ENCODE measurements at regions not wholly inside any gene's neighbourhood (a gene's known extent, or its start where the extent isn't known, plus 50 kb on each side); places are given as distances from the start of the nearest gene placed in this dataset.

DNA sequence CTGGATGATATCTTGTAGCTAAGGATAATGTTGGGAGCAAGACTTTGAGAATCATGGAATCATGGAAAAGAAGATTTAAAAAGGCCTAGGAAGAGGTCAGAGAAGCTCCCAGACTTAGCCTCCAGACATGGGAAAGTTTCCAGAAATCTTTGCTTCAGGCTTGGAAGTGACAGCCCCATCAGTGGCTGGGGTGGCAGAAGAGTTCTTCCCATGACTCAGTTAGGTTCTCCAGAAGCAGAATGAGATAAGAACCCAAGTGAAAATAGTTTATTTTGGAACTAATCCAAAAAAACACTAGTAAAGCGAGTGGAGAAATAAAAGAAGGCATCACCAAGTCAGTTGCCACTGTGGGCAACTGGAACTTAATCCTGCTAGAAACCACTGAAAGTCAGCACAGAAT, 506.9 kb downstream of the MID1IP1 start:
- TF ChIP-seq RAD21 (IDR thresholded peaks at IDR 0.05; ENCODE audit: low read depth) = no peak
- no peak for TF ChIP-seq REST (IDR thresholded peaks at IDR 0.05; ENCODE audit: low read depth)
- no peak for TF ChIP-seq TAF1 (IDR thresholded peaks at IDR 0.05; ENCODE audit: low read depth)
- no peak for TF ChIP-seq TEAD4 (IDR thresholded peaks at IDR 0.05)
- TF ChIP-seq YY1 (IDR thresholded peaks at IDR 0.05; ENCODE audit: low read depth) = no peak
- no peak for TF ChIP-seq EP300 (IDR thresholded peaks at IDR 0.05; ENCODE audit: borderline replicate concordance)
- TF ChIP-seq MAX (IDR thresholded peaks at IDR 0.05) = no peak
- no peak for TF ChIP-seq EGR1 (IDR thresholded peaks at IDR 0.05)
- no peak for TF ChIP-seq TCF12 (IDR thresholded peaks at IDR 0.05; ENCODE audit: low read depth)

Data from Ishikawa (cell line).